ENCODE measurements at regions not wholly inside any gene's neighbourhood (a gene's known extent, or its start where the extent isn't known, plus 50 kb on each side); places are given as distances from the start of the nearest gene placed in this dataset.

- no peaks in the 10 kb centered on the region for H3K79me2 ChIP-seq (ENCODE audit: control insufficient read depth, insufficient read depth, low read length, poor library complexity)
- H3K9ac ChIP-seq (ENCODE audit: low read length) = no peak overlapping the region
- no peak overlapping the region for H4K91ac ChIP-seq (ENCODE audit: low read depth, low read length)
- no peaks in the 10 kb centered on the region for H3K9me3 ChIP-seq (ENCODE audit: insufficient read depth, low read depth, low read length)
- H2AFZ ChIP-seq (ENCODE audit: insufficient read depth, low read length, poor library complexity) = no peak overlapping the region
- H3K18ac ChIP-seq (ENCODE audit: low read length) = no peak overlapping the region
- H4K12ac ChIP-seq (ENCODE audit: low read depth, low read length) = no peak overlapping the region
- no peak overlapping the region for H3K14ac ChIP-seq (ENCODE audit: low read length)
- no peak overlapping the region for H2BK5ac ChIP-seq (ENCODE audit: low read depth, low read length, poor library complexity)
- no peak overlapping the region for H2BK12ac ChIP-seq (ENCODE audit: low read length)
- no peak overlapping the region for H3K23ac ChIP-seq (ENCODE audit: low read length)
- no peaks in the 10 kb centered on the region for H3K36me3 ChIP-seq (ENCODE audit: control insufficient read depth in 1 of 2, insufficient read depth in 2 of 2, low read length in 2 of 2)
- H2AK5ac ChIP-seq (ENCODE audit: low read length) = no peak overlapping the region
- no peak overlapping the region for H3K4ac ChIP-seq (ENCODE audit: low read depth, low read length)
- no peak overlapping the region for H3K4me3 ChIP-seq (ENCODE audit: low read depth, low read length)
- no peak overlapping the region for H3K27ac ChIP-seq (ENCODE audit: low read depth, low read length)
- no peak overlapping the region for H3K4me2 ChIP-seq (ENCODE audit: low read length)
- H3K27me3 ChIP-seq (ENCODE audit: insufficient read depth, low read length) = no peaks in the 10 kb centered on the region
- no peak overlapping the region for H4K8ac ChIP-seq (ENCODE audit: low read depth, low read length)
- no peak overlapping the region for H2BK120ac ChIP-seq (ENCODE audit: insufficient read depth, low read length, poor library complexity)
- H3K4me1 ChIP-seq (ENCODE audit: control insufficient read depth in 1 of 2, insufficient read depth in 2 of 2, low read length in 2 of 2) = peaks cover 0 to 5% of the 10 kb centered on the region in 2 experiments
- no peaks in the 10 kb centered on the region for H3K79me1 ChIP-seq (ENCODE audit: low read length)
- no CpG with 5 or more reads among the region's 8 CpGs for WGBS (ENCODE audit: extremely low coverage, insufficient coverage, insufficient read length)
- DNase-seq = no peak
Measured at GRCh38 chr18:44197832-44198611, 482.7 kb upstream of the SETBP1 start.

- Histone ChIP-seq H3K4me1 (ENCODE audit: control insufficient read depth in 1 of 2, insufficient read depth in 2 of 2, low read length in 2 of 2) (peaks cover 0 to 5% of the 10 kb centered on the region in 2 experiments), H3K27me3 (ENCODE audit: insufficient read depth, low read length) (no peaks in the 10 kb centered on the region), H2AK5ac (ENCODE audit: low read length) (no peak overlapping the region), H3K9me3 (ENCODE audit: insufficient read depth, low read depth, low read length) (no peaks in the 10 kb centered on the region), H3K9ac (ENCODE audit: low read length) (no peak overlapping the region), H3K4ac (ENCODE audit: low read depth, low read length) (no peak overlapping the region), H4K12ac (ENCODE audit: low read depth, low read length) (no peak overlapping the region), H2BK5ac (ENCODE audit: low read depth, low read length, poor library complexity) (no peak overlapping the region), H3K4me2 (ENCODE audit: low read length) (no peak overlapping the region), H3K23ac (ENCODE audit: low read length) (no peak overlapping the region), H3K79me1 (ENCODE audit: low read length) (no peaks in the 10 kb centered on the region), H3K79me2 (ENCODE audit: control insufficient read depth, insufficient read depth, low read length, poor library complexity) (no peaks in the 10 kb centered on the region), H3K4me3 (ENCODE audit: low read depth, low read length) (no peak overlapping the region), H3K18ac (ENCODE audit: low read length) (no peak overlapping the region), H2AFZ (ENCODE audit: insufficient read depth, low read length, poor library complexity) (no peak overlapping the region), H2BK12ac (ENCODE audit: low read length) (no peak overlapping the region), H3K27ac (ENCODE audit: low read depth, low read length) (no peak overlapping the region), H4K8ac (ENCODE audit: low read depth, low read length) (no peak overlapping the region), H2BK120ac (ENCODE audit: insufficient read depth, low read length, poor library complexity) (no peak overlapping the region), H4K91ac (ENCODE audit: low read depth, low read length) (no peak overlapping the region), H3K14ac (ENCODE audit: low read length) (no peak overlapping the region), H3K36me3 (ENCODE audit: control insufficient read depth in 1 of 2, insufficient read depth in 2 of 2, low read length in 2 of 2) (no peaks in the 10 kb centered on the region)
- no CpG with 5 or more reads among the region's 4 CpGs for WGBS (ENCODE audit: extremely low coverage, insufficient coverage, insufficient read length)
- DNase-seq = no peak
Measured at GRCh38 chr18:44198612-44199284, 481.9 kb upstream of the SETBP1 start.

GRCh38 chr18:44213293-44213692 is 467.4 kb upstream of the SETBP1 start:
- no peak overlapping the region for H2BK120ac ChIP-seq (ENCODE audit: insufficient read depth, low read length, poor library complexity)
- H3K9ac ChIP-seq (ENCODE audit: low read length) = no peak overlapping the region
- WGBS (ENCODE audit: extremely low coverage, insufficient coverage, insufficient read length) = no CpG with 5 or more reads among the region's 1 CpG
- no peak overlapping the region for H2BK5ac ChIP-seq (ENCODE audit: low read depth, low read length, poor library complexity)
- H2AFZ ChIP-seq (ENCODE audit: insufficient read depth, low read length, poor library complexity) = no peak overlapping the region
- H4K12ac ChIP-seq (ENCODE audit: low read depth, low read length) = no peak overlapping the region
- no peaks in the 10 kb centered on the region for H3K9me3 ChIP-seq (ENCODE audit: insufficient read depth, low read depth, low read length)
- H3K27ac ChIP-seq (ENCODE audit: low read depth, low read length) = no peak overlapping the region
- H2AK5ac ChIP-seq (ENCODE audit: low read length) = no peak overlapping the region
- H3K14ac ChIP-seq (ENCODE audit: low read length) = no peak overlapping the region
- no peak overlapping the region for H3K18ac ChIP-seq (ENCODE audit: low read length)
- no peaks in the 10 kb centered on the region for H3K4me1 ChIP-seq (ENCODE audit: control insufficient read depth in 1 of 2, insufficient read depth in 2 of 2, low read length in 2 of 2)
- H3K4me2 ChIP-seq (ENCODE audit: low read length) = no peak overlapping the region
- no peaks in the 10 kb centered on the region for H3K27me3 ChIP-seq (ENCODE audit: insufficient read depth, low read length)
- no peak overlapping the region for H3K4ac ChIP-seq (ENCODE audit: low read depth, low read length)
- H3K23ac ChIP-seq (ENCODE audit: low read length) = no peak overlapping the region
- DNase-seq = no peak
- no peak overlapping the region for H4K8ac ChIP-seq (ENCODE audit: low read depth, low read length)
- no peak overlapping the region for H4K91ac ChIP-seq (ENCODE audit: low read depth, low read length)
- no peak overlapping the region for H3K4me3 ChIP-seq (ENCODE audit: low read depth, low read length)
- H3K79me1 ChIP-seq (ENCODE audit: low read length) = no peaks in the 10 kb centered on the region
- H2BK12ac ChIP-seq (ENCODE audit: low read length) = no peak overlapping the region
- no peaks in the 10 kb centered on the region for H3K36me3 ChIP-seq (ENCODE audit: control insufficient read depth in 1 of 2, insufficient read depth in 2 of 2, low read length in 2 of 2)
- H3K79me2 ChIP-seq (ENCODE audit: control insufficient read depth, insufficient read depth, low read length, poor library complexity) = no peaks in the 10 kb centered on the region

GRCh38 chr18:44214396-44214795 is 466.3 kb upstream of the SETBP1 start:
- no CpG with 5 or more reads among the region's 2 CpGs for WGBS (ENCODE audit: extremely low coverage, insufficient coverage, insufficient read length)
- H3K27ac ChIP-seq (ENCODE audit: low read depth, low read length) = no peak overlapping the region
- no peak overlapping the region for H4K8ac ChIP-seq (ENCODE audit: low read depth, low read length)

More at GRCh38 chr18:44214396-44214795, 466.3 kb upstream of the SETBP1 start:
- Histone ChIP-seq H3K4ac (ENCODE audit: low read depth, low read length) (no peak overlapping the region), H3K4me3 (ENCODE audit: low read depth, low read length) (no peak overlapping the region), H3K79me2 (ENCODE audit: control insufficient read depth, insufficient read depth, low read length, poor library complexity) (no peaks in the 10 kb centered on the region), H2BK12ac (ENCODE audit: low read length) (no peak overlapping the region), H3K27me3 (ENCODE audit: insufficient read depth, low read length) (no peaks in the 10 kb centered on the region), H3K14ac (ENCODE audit: low read length) (no peak overlapping the region), H3K23ac (ENCODE audit: low read length) (no peak overlapping the region), H3K79me1 (ENCODE audit: low read length) (no peaks in the 10 kb centered on the region), H3K9me3 (ENCODE audit: insufficient read depth, low read depth, low read length) (no peaks in the 10 kb centered on the region), H4K91ac (ENCODE audit: low read depth, low read length) (no peak overlapping the region), H4K12ac (ENCODE audit: low read depth, low read length) (no peak overlapping the region), H3K9ac (ENCODE audit: low read length) (no peak overlapping the region), H3K36me3 (ENCODE audit: control insufficient read depth in 1 of 2, insufficient read depth in 2 of 2, low read length in 2 of 2) (no peaks in the 10 kb centered on the region), H2BK120ac (ENCODE audit: insufficient read depth, low read length, poor library complexity) (no peak overlapping the region), H2BK5ac (ENCODE audit: low read depth, low read length, poor library complexity) (no peak overlapping the region), H3K4me2 (ENCODE audit: low read length) (no peak overlapping the region), H2AFZ (ENCODE audit: insufficient read depth, low read length, poor library complexity) (no peak overlapping the region), H2AK5ac (ENCODE audit: low read length) (no peak overlapping the region), H3K4me1 (ENCODE audit: control insufficient read depth in 1 of 2, insufficient read depth in 2 of 2, low read length in 2 of 2) (no peaks in the 10 kb centered on the region), H3K18ac (ENCODE audit: low read length) (no peak overlapping the region)
- DNase-seq = no peak

Data from trophoblast cell (in vitro differentiated cells and primary cell).